ENCODE measurements at regions not wholly inside any gene's neighbourhood (a gene's known extent, or its start where the extent isn't known, plus 50 kb on each side); places are given as distances from the start of the nearest gene placed in this dataset.

DNA sequence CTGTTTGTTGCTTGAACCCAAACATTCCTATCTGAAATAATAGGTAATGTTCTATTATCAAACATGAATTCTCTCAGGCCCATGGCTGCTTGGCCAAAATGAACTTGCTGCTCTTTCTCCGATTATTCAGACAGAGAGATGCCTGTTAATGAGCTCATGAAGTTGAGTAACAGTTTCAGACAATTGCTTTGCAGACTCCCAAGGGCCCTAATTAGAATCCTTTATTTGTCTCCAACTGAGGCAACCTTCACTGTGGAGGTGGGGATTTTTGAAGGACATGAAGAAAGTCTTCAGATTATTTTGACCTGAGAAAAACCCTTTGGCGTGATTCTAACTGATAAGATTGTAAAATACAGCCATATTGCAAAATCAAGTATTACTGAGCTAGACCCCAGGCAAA lies 466.7 kb downstream of the NFIB start:
- Histone ChIP-seq H3K9ac (ENCODE audit: extremely low read depth, insufficient read length, low read length) (no peak overlapping the region), H2AK5ac (ENCODE audit: insufficient read length, low read length) (no peak overlapping the region), H3K79me2 (ENCODE audit: insufficient read depth, low read length) (no peaks in the 10 kb centered on the region), H4K91ac (ENCODE audit: insufficient read length, low read depth, low read length) (no peak overlapping the region), H2BK12ac (ENCODE audit: insufficient read length, low read depth, low read length) (no peak overlapping the region), H4K5ac (ENCODE audit: insufficient read length, low read depth, low read length) (no peak overlapping the region), H2BK15ac (ENCODE audit: low read depth, low read length) (no peak overlapping the region), H4K8ac (replicated peaks; ENCODE audit: insufficient read length, low read depth, low read length) (no peak overlapping the region), H3K4me2 (ENCODE audit: insufficient read depth, insufficient read length, low read length) (no peak overlapping the region), H3K56ac (ENCODE audit: insufficient read length, low read depth, low read length) (no peak overlapping the region), H3K4ac (ENCODE audit: low read depth, low read length) (no peak overlapping the region), H4K20me1 (ENCODE audit: control insufficient read depth, insufficient read depth, insufficient read length) (no peaks in the 10 kb centered on the region), H2AFZ (ENCODE audit: low read length) (no peak overlapping the region), H2BK20ac (ENCODE audit: low read depth, low read length, poor library complexity, severe bottlenecking) (no peak overlapping the region), H3K27me3 (ENCODE audit: insufficient read depth, low read length) (no peaks in the 10 kb centered on the region), H3T11ph (ENCODE audit: low read length) (no peak overlapping the region), H3K23ac (ENCODE audit: insufficient read length, low read depth, low read length) (no peak overlapping the region), H3K4me1 (ENCODE audit: insufficient read depth, low read length) (no peaks in the 10 kb centered on the region), H3K27ac (ENCODE audit: insufficient read length, low read depth, low read length) (no peak overlapping the region), H3K14ac (ENCODE audit: insufficient read depth, low read length) (no peak overlapping the region), H3K23me2 (ENCODE audit: insufficient read length, low read depth, low read length, poor library complexity, severe bottlenecking) (no peaks in the 10 kb centered on the region), H2BK120ac (ENCODE audit: low read depth, low read length, poor library complexity, severe bottlenecking) (no peak overlapping the region), H3K18ac (ENCODE audit: insufficient read length, low read depth, low read length) (no peak overlapping the region), H3K79me1 (ENCODE audit: insufficient read depth, low read depth, low read length, poor library complexity, severe bottlenecking) (no peaks in the 10 kb centered on the region), H3K9me3 (ENCODE audit: control insufficient read depth, low read depth, low read length) (no peaks in the 10 kb centered on the region), H2BK5ac (ENCODE audit: insufficient read length, low read length) (no peak overlapping the region)
- DNase-seq = no peak
- no peaks in the 10 kb centered on the region for H3K27me3 Mint-ChIP-seq (ENCODE audit: low read depth)
- H3K4me1 Mint-ChIP-seq = peaks cover 0 to 3% of the 10 kb centered on the region in 2 experiments; a peak in 1 of 4 replicates
- no peak overlapping the region for H3K4me3 Mint-ChIP-seq
- no peak overlapping the region; a peak in 1 of 7 replicates for H3K27ac Mint-ChIP-seq
- WGBS (ENCODE audit: extremely low coverage, insufficient read length, low lambda C conversion rate) = no CpG with 5 or more reads among the region's 2 CpGs
- H3K36me3 Mint-ChIP-seq (ENCODE audit: insufficient read depth in 1 of 3, low read depth in 3 of 3) = peaks cover 0 to 1% (median 0%) of the 10 kb centered on the region in 3 experiments; a peak in 2 of 7 replicates
- TF ChIP-seq, protein P1, sequence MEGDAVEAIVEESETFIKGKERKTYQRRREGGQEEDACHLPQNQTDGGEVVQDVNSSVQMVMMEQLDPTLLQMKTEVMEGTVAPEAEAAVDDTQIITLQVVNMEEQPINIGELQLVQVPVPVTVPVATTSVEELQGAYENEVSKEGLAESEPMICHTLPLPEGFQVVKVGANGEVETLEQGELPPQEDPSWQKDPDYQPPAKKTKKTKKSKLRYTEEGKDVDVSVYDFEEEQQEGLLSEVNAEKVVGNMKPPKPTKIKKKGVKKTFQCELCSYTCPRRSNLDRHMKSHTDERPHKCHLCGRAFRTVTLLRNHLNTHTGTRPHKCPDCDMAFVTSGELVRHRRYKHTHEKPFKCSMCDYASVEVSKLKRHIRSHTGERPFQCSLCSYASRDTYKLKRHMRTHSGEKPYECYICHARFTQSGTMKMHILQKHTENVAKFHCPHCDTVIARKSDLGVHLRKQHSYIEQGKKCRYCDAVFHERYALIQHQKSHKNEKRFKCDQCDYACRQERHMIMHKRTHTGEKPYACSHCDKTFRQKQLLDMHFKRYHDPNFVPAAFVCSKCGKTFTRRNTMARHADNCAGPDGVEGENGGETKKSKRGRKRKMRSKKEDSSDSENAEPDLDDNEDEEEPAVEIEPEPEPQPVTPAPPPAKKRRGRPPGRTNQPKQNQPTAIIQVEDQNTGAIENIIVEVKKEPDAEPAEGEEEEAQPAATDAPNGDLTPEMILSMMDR (conservative IDR thresholded peaks at IDR 0.05) = no peak
- H3K9me3 Mint-ChIP-seq = peaks cover 0 to 9% of the 10 kb centered on the region in 2 experiments; a peak in 2 of 5 replicates
